ENCODE measurements at regions not wholly inside any gene's neighbourhood (a gene's known extent, or its start where the extent isn't known, plus 50 kb on each side); places are given as distances from the start of the nearest gene placed in this dataset.

GRCh38 chr7:81427461-81427860 is 342.4 kb downstream of the HGF start:
- no peak overlapping the region for H3K27ac Mint-ChIP-seq
- ChIA-PET CTCF (no interaction called here), POLR2A (no interaction called here)
- H3K36me3 Mint-ChIP-seq, result no peaks in the 10 kb centered on the region
- H3K4me1 Mint-ChIP-seq, result peaks cover 18% of the 10 kb centered on the region
- no peak for ATAC-seq
- H3K27me3 Mint-ChIP-seq (ENCODE audit: low read depth), result no peaks in the 10 kb centered on the region
- DNase-seq (ENCODE audit: low spot score), result no peak
- H3K9me3 Mint-ChIP-seq, result no peaks in the 10 kb centered on the region
- TF ChIP-seq RORB (CRISPR knock-in tag; IDR thresholded peaks at IDR 0.05) (no peak), ZMAT4 (CRISPR knock-in tag; IDR thresholded peaks at IDR 0.05) (no peak), FOXP4 (CRISPR knock-in tag; IDR thresholded peaks at IDR 0.05) (no peak), GABPB1 (CRISPR knock-in tag; IDR thresholded peaks at IDR 0.05) (no peak), MYBL2 (CRISPR knock-in tag; IDR thresholded peaks at IDR 0.05) (no peak), FOXJ3 (CRISPR knock-in tag; IDR thresholded peaks at IDR 0.05; ENCODE audit: borderline replicate concordance) (no peak), SP1 (CRISPR knock-in tag; conservative IDR thresholded peaks at IDR 0.05) (no peak), SMAD3 (CRISPR knock-in tag; IDR thresholded peaks at IDR 0.05; ENCODE audit: borderline replicate concordance) (no peak), ESRRA (CRISPR knock-in tag; IDR thresholded peaks at IDR 0.05; ENCODE audit: borderline replicate concordance) (no peak)
- no peak overlapping the region for H3K4me3 Mint-ChIP-seq

GRCh38 chr7:81420526-81421226 is 349.2 kb downstream of the HGF start:
- TF ChIP-seq ZNF219 (CRISPR knock-in tag; IDR thresholded peaks at IDR 0.05; ENCODE audit: borderline replicate concordance) (no peak), ZNF671 (CRISPR knock-in tag; IDR thresholded peaks at IDR 0.05) (no peak), TCF7 (CRISPR knock-in tag; IDR thresholded peaks at IDR 0.05; ENCODE audit: low read depth) (no peak), MAX (CRISPR knock-in tag; IDR thresholded peaks at IDR 0.05) (no peak), RELA (CRISPR knock-in tag; IDR thresholded peaks at IDR 0.05; ENCODE audit: borderline replicate concordance) (no peak), PRRX2 (CRISPR knock-in tag; IDR thresholded peaks at IDR 0.05) (no peak), SOX15 (CRISPR knock-in tag; IDR thresholded peaks at IDR 0.05) (no peak), TEAD4 (CRISPR knock-in tag; IDR thresholded peaks at IDR 0.05) (no peak), ZNF263 (CRISPR knock-in tag; IDR thresholded peaks at IDR 0.05; ENCODE audit: low read depth) (no peak), SMAD3 (CRISPR knock-in tag; IDR thresholded peaks at IDR 0.05; ENCODE audit: borderline replicate concordance) (no peak), FOXP1 (CRISPR knock-in tag; IDR thresholded peaks at IDR 0.05; ENCODE audit: borderline replicate concordance) (no peak), ZBTB43 (CRISPR knock-in tag; IDR thresholded peaks at IDR 0.05) (no peak), AR (CRISPR knock-in tag; IDR thresholded peaks at IDR 0.05) (no peak), CTCF (IDR thresholded peaks at IDR 0.05) (no peak), OVOL2 (CRISPR knock-in tag; IDR thresholded peaks at IDR 0.05; ENCODE audit: borderline replicate concordance) (no peak), CREB1 (CRISPR knock-in tag; IDR thresholded peaks at IDR 0.05) (no peak)
- H3K36me3 Mint-ChIP-seq, result no peaks in the 10 kb centered on the region
- ATAC-seq, result no peak
- DNase-seq (ENCODE audit: low spot score), result no peak
- H3K4me1 Mint-ChIP-seq, result peaks cover 12% of the 10 kb centered on the region
- no peaks in the 10 kb centered on the region for H3K9me3 Mint-ChIP-seq
- CTCF ChIA-PET, result no interaction called here
- H3K27ac Mint-ChIP-seq, result no peak overlapping the region
- H3K27me3 Mint-ChIP-seq (ENCODE audit: low read depth), result no peaks in the 10 kb centered on the region
- no peak overlapping the region for H3K4me3 Mint-ChIP-seq
- POLR2A ChIA-PET, result no interaction called here
